K562 (cell line): ENCODE measurements at regions not wholly inside any gene's neighbourhood (a gene's known extent, or its start where the extent isn't known, plus 50 kb on each side); places are given as distances from the start of the nearest gene placed in this dataset.

Experiments used
- ATAC-seq: fragments of 200-7000 bp; cut with Tn5 transposase; 3 replicates; pipeline ENCODE4 v1.9.1; 2020; ENCODE audit warnings: moderate library complexity
- BruUV-seq: library from RNA; stranded (reverse); fragments of 400-500 nt; replicated peaks from 2 replicates; lab custom pipeline; 2021; lab: Mats Ljungman, UMichigan
- CTCF ChIA-PET: fragments of 300-600 bp; formaldehyde crosslinking; extraction: SDS; loops from one replicate; lab custom pipeline; 2021; ENCODE audit warnings: low intra/inter-chr PET ratio; lab: Yijun Ruan, JAX
- POLR2A ChIA-PET: fragments of 300-600, 350-650 bp; sonication (Branson Sonifier 250); formaldehyde crosslinking; extraction: SDS; loops from one replicate; lab custom pipeline; 2021; ENCODE audit warnings: antibody characterized with exemption, inconsistent platforms; lab: Yijun Ruan, JAX
- DNase-seq, 4 experiments: peaks; one replicate each; pipeline versions ENCODE4 v3.0.0 to v3.0.0-alpha.2; 2011 to 2018; ENCODE audit warnings: low spot score in 3 of 4, mixed read lengths in 3 of 4; ENCODE audit errors: extremely low read depth in 1 of 4
- FAIRE-seq: peaks from 2 replicates; lab custom pipeline; 2011; peaks lifted over from hg19 to GRCh38; lab: Jason Lieb, UNC
- H2AFZ ChIP-seq: 2 replicates; pipeline ENCODE4 v1.6.0; 2011; ENCODE audit warnings: low read depth, low read length, control low read depth, inconsistent platforms
- H3K27ac ChIP-seq: fragments of 200-600 bp; 3 replicates; pipeline ENCODE4 v1.8.0; 2011; ENCODE audit warnings: low read depth, mild to moderate bottlenecking, control low read depth, inconsistent platforms, low read length, moderate library complexity, mixed read lengths; ENCODE audit errors: extremely low read depth
- H3K27me3 ChIP-seq, 2 experiments: fragments of 300-600 bp in 1 of 2; 2 replicates in 1 of 2; 3 replicates in 1 of 2; pipeline versions ENCODE4 v1.6.0 to v1.8.0; 2011; ENCODE audit warnings: inconsistent platforms in 2 of 2, low read length in 2 of 2, mild to moderate bottlenecking in 1 of 2, mixed read lengths in 1 of 2, moderate library complexity in 1 of 2; ENCODE audit not compliant: control insufficient read depth in 2 of 2, insufficient read depth in 2 of 2
- H3K36me3 ChIP-seq: fragments of 300-600 bp; 3 replicates; pipeline ENCODE4 v1.8.0; 2011; ENCODE audit warnings: mild to moderate bottlenecking, low read length, inconsistent platforms; ENCODE audit not compliant: control insufficient read depth, insufficient read depth
- H3K4me1 ChIP-seq, 2 experiments: fragments of 200-600 bp in 1 of 2; replicated peaks in 1 of 2; 2 replicates in 1 of 2; 3 replicates in 1 of 2; pipeline versions ENCODE4 v1.5.1 to v1.8.0; 2011; ENCODE audit warnings: inconsistent platforms in 2 of 2, low read length in 2 of 2, mild to moderate bottlenecking in 1 of 2, mixed read lengths in 1 of 2, moderate library complexity in 1 of 2; ENCODE audit not compliant: control insufficient read depth in 2 of 2, insufficient read depth in 2 of 2
- H3K4me2 ChIP-seq: 2 replicates; pipeline ENCODE4 v1.6.1; 2011; ENCODE audit warnings: low read length, control low read depth, inconsistent platforms, mixed read lengths; ENCODE audit not compliant: insufficient read depth
- H3K4me3 ChIP-seq: fragments of 200-600 bp; sonication (generic), shearing (Covaris generic); 2 replicates; pipeline ENCODE4 v1.5.1; 2016; ENCODE audit warnings: control low read depth, inconsistent platforms
- H3K79me2 ChIP-seq: fragments of 200-600 bp; 3 replicates; pipeline ENCODE4 v1.8.0; 2011; ENCODE audit warnings: low read length, inconsistent platforms; ENCODE audit not compliant: control insufficient read depth, insufficient read depth
- H3K9ac ChIP-seq, 2 experiments: 2 replicates each; pipeline versions ENCODE4 v1.6.0 to v1.6.1; 2011; ENCODE audit warnings: low read depth in 2 of 2, low read length in 2 of 2, control low read depth in 1 of 2, inconsistent platforms in 1 of 2, mild to moderate bottlenecking in 1 of 2, mixed read lengths in 1 of 2; ENCODE audit not compliant: insufficient read depth in 1 of 2
- H3K9me1 ChIP-seq: one replicate; pipeline ENCODE4 v1.6.0; 2011; ENCODE audit warnings: inconsistent platforms, mild to moderate bottlenecking, low read length, moderate library complexity; ENCODE audit not compliant: control insufficient read depth, insufficient read depth
- H3K9me3 ChIP-seq: replicated peaks from 2 replicates; pipeline ENCODE4 v1.5.1; 2011; ENCODE audit warnings: low read depth, low read length, inconsistent platforms; ENCODE audit not compliant: control insufficient read depth, insufficient read depth
- H4K20me1 ChIP-seq: replicated peaks from 2 replicates; pipeline ENCODE4 v1.6.1; 2011; ENCODE audit warnings: low read length, inconsistent platforms, mixed read lengths; ENCODE audit not compliant: control insufficient read depth, insufficient read depth
- CGGBP1 ChIP-seq: fragments of 250-450 bp; sonication (Bioruptor Pico); IDR thresholded peaks from 2 replicates; pipeline ENCODE4 v1.9.0; 2021; ENCODE audit warnings: mild to moderate bottlenecking
- FOXJ2 ChIP-seq: fragments of 200-800 bp; sonication (Bioruptor generic); IDR thresholded peaks from 2 replicates; pipeline ENCODE4 v1.6.1; 2016; ENCODE audit warnings: missing genetic modification characterization, missing compliant biosample characterization
- FUS ChIP-seq: fragments of 200-400 bp; formaldehyde crosslinking; optimal IDR thresholded peaks from 2 replicates; pipeline ENCODE3; 2017; ENCODE audit warnings: low read depth, low read length
- HMG20B ChIP-seq: fragments of 250-450 bp; sonication (Bioruptor Pico); IDR thresholded peaks from 2 replicates; pipeline ENCODE4 v1.5.0; 2021; ENCODE audit warnings: mild to moderate bottlenecking
- PKNOX1 ChIP-seq: fragments of 450-650 bp; IDR thresholded peaks from 2 replicates; pipeline ENCODE4 v1.6.1; 2016
- RBM39 ChIP-seq: fragments of 200-400 bp; formaldehyde crosslinking; optimal IDR thresholded peaks from 2 replicates; pipeline ENCODE3; 2018; ENCODE audit warnings: low read depth, low read length
- SRSF7 ChIP-seq: fragments of 200-400 bp; formaldehyde crosslinking; optimal IDR thresholded peaks from 2 replicates; pipeline ENCODE3; 2017; ENCODE audit warnings: mild to moderate bottlenecking, low read depth, low read length
- ZNF311 ChIP-seq: fragments of 250-450 bp; sonication (Bioruptor Pico); IDR thresholded peaks from 2 replicates; pipeline ENCODE4 v1.4.0; 2020; ENCODE audit warnings: mild to moderate bottlenecking, moderate library complexity
- ZNF76 ChIP-seq: fragments of 250-450 bp; sonication (Bioruptor Pico); IDR thresholded peaks from 2 replicates; pipeline ENCODE4 v1.4.0; 2020; ENCODE audit warnings: mild to moderate bottlenecking, moderate library complexity, borderline replicate concordance
- WGBS: fragments of 100-300 bp; shearing (Covaris generic); methylation state at CpG from one replicate; pipeline ENCODE4 v1.1.6; 2016; ENCODE audit warnings: low coverage, mixed read lengths; ENCODE audit not compliant: insufficient coverage; ENCODE audit errors: missing lambda C conversion rate; 5-methylcytosine and 5-hydroxymethylcytosine counted together
- in situ Hi-C: fragments of 300-500 bp; cut with MboI; formaldehyde crosslinking; loops from 4 replicates; pipeline ENCODE4 v1.15.0; 2018; ENCODE audit warnings: inconsistent platforms, mixed read lengths
- intact Hi-C: fragments of 100-400 bp; cut with micrococcal nuclease; formaldehyde crosslinking; loops from 2 replicates; pipeline ENCODE4 v1.14.2; 2022

GRCh38 chr2:33927756-33928155, 328.7 kb upstream of the FAM98A start:
- ChIA-PET POLR2A (no interaction called here), CTCF (no interaction called here)
- Histone ChIP-seq H3K9ac (no peak overlapping the region), H3K4me3 (no peak overlapping the region), H3K27ac (no peak overlapping the region), H2AFZ (no peak overlapping the region), H3K27me3 (no peaks in the 10 kb centered on the region), H3K79me2 (no peaks in the 10 kb centered on the region), H4K20me1 (no peaks in the 10 kb centered on the region), H3K4me1 (no peaks in the 10 kb centered on the region), H3K36me3 (no peaks in the 10 kb centered on the region), H3K9me1 (no peaks in the 10 kb centered on the region), H3K4me2 (no peak overlapping the region), H3K9me3 (no peaks in the 10 kb centered on the region)
- no TSS peak for BruUV-seq
- DNase-seq (no peak), FAIRE-seq (no peak), ATAC-seq (no peak)
- WGBS = 0% methylated on average over 1 of the region's 1 CpG
- in situ Hi-C loops = no loop called here
- TF ChIP-seq ZNF76 (no peak), HMG20B (CRISPR knock-in tag) (no peak), FUS (no peak), SRSF7 (no peak), FOXJ2 (tag) (no peak), ZNF311 (CRISPR knock-in tag) (no peak), RBM39 (no peak), PKNOX1 (no peak), CGGBP1 (CRISPR knock-in tag) (no peak)
- intact Hi-C loops = no loop called here
